HCT116 (cell line): ENCODE measurements at regions not wholly inside any gene's neighbourhood (a gene's known extent, or its start where the extent isn't known, plus 50 kb on each side); places are given as distances from the start of the nearest gene placed in this dataset.
"Not testable (repeated sequence)": the region's sequence is repeated elsewhere in the genome, so short reads cannot be mapped to it uniquely, and the experiment has no call there.

ENCODE experiments used
- ATAC-seq: fragments of 200-7000 bp; cut with Tn5 transposase; 2 replicates; pipeline ENCODE4 v1.9.1; 2020; ENCODE audit warnings: mild to moderate bottlenecking, moderate library complexity
- BruUV-seq: library from RNA; stranded (reverse); fragments of 400-500 nt; replicated peaks from 2 replicates; lab custom pipeline; 2021; lab: Mats Ljungman, UMichigan
- CTCF ChIA-PET: fragments of 300-600 bp; sonication (Branson Sonifier 250); formaldehyde crosslinking; loops from one replicate; lab custom pipeline; 2021; ENCODE audit warnings: antibody characterized with exemption; lab: Charles Lee
- POLR2A ChIA-PET: fragments of 300-600, 350-600 bp; sonication (Branson Sonifier 250); formaldehyde crosslinking; loops from one replicate; lab custom pipeline; 2021; ENCODE audit warnings: antibody characterized with exemption; lab: Charles Lee
- RAD21 ChIA-PET, 2 experiments: fragments of 300-600 bp; sonication (Branson Sonifier 250); formaldehyde crosslinking; loops; one replicate each; lab custom pipeline; 2023; ENCODE audit warnings: low total read pairs in 2 of 2; ENCODE audit not compliant: uncharacterized antibody in 2 of 2, unreplicated experiment in 2 of 2, low non-redundant PET in 1 of 2; lab: Charles Lee
- DNase-seq: peaks from one replicate; pipeline ENCODE4 v3.0.0-alpha.2; 2010; ENCODE audit warnings: low read depth, low spot score
- H2AFZ ChIP-seq: fragments of 200-600 bp; shearing (Covaris generic), sonication (generic); 2 replicates; pipeline ENCODE4 v1.6.1; 2017; ENCODE audit warnings: low read depth, mixed run types, mixed read lengths, antibody characterized with exemption, low read length; ENCODE audit not compliant: poor library complexity, severe bottlenecking
- H3K27ac ChIP-seq: 2 replicates; pipeline ENCODE4 v1.5.1; 2012; ENCODE audit warnings: low read depth, low read length
- H3K27me3 ChIP-seq: fragments of 200-600 bp; sonication (generic); 2 replicates; pipeline ENCODE4 v1.6.1; 2016; ENCODE audit warnings: mixed run types, low read length, mixed read lengths; ENCODE audit not compliant: insufficient read depth
- H3K36me3 ChIP-seq, 2 experiments: fragments of 200-500 bp in 1 of 2; fragments of 200-600 bp in 1 of 2; sonication (Bioruptor generic) in 1 of 2; sonication (generic) in 1 of 2; 2 replicates each; pipeline versions ENCODE4 v1.5.1 to v1.6.1; 2014 to 2016; ENCODE audit warnings: low read length in 2 of 2, inconsistent platforms in 1 of 2, mixed read lengths in 1 of 2, mixed run types in 1 of 2; ENCODE audit not compliant: insufficient read depth in 2 of 2, control insufficient read depth in 1 of 2
- H3K4me1 ChIP-seq, 2 experiments: fragments of 200-600 bp in 1 of 2; sonication (generic) in 1 of 2; 2 replicates each; pipeline versions ENCODE4 v1.5.1 to v1.6.1; 2012 to 2017; ENCODE audit warnings: low read length in 2 of 2, inconsistent platforms in 1 of 2, mild to moderate bottlenecking in 1 of 2, mixed read lengths in 1 of 2, mixed run types in 1 of 2, moderate library complexity in 1 of 2; ENCODE audit not compliant: insufficient read depth in 2 of 2, control insufficient read depth in 1 of 2
- H3K4me2 ChIP-seq: fragments of 200-600 bp; sonication (generic); 2 replicates; pipeline ENCODE4 v1.6.1; 2017; ENCODE audit warnings: mixed run types, low read length, mixed read lengths
- H3K4me3 ChIP-seq, 2 experiments: fragments of 200-600 bp in 1 of 2; sonication (generic) in 1 of 2; replicated peaks in 1 of 2; 2 replicates each; pipeline ENCODE4 v1.5.1; 2011 to 2016; ENCODE audit warnings: low read length in 2 of 2, control low read depth in 1 of 2, low read depth in 1 of 2, mild to moderate bottlenecking in 1 of 2, mixed read lengths in 1 of 2, mixed run types in 1 of 2
- H3K79me2 ChIP-seq: fragments of 200-600 bp; sonication (generic); 2 replicates; pipeline ENCODE4 v1.6.1; 2017; ENCODE audit warnings: mild to moderate bottlenecking, mixed run types, low read length, moderate library complexity, mixed read lengths; ENCODE audit not compliant: insufficient read depth
- H3K9ac ChIP-seq: fragments of 200-600 bp; sonication (generic); 2 replicates; pipeline ENCODE4 v1.6.1; 2016; ENCODE audit warnings: low read length, mixed read lengths
- H3K9me2 ChIP-seq: fragments of 200-600 bp; sonication (generic), shearing (Covaris generic); 2 replicates; pipeline ENCODE4 v1.6.1; 2017; ENCODE audit warnings: mixed run types, mild to moderate bottlenecking, moderate library complexity; ENCODE audit not compliant: insufficient read depth
- H3K9me3 ChIP-seq, 2 experiments: fragments of 200-500 bp in 1 of 2; fragments of 200-600 bp in 1 of 2; sonication (Bioruptor generic) in 1 of 2; sonication (generic) in 1 of 2; 2 replicates each; pipeline ENCODE4 v1.6.1; 2014 to 2017; ENCODE audit warnings: low read length in 2 of 2, mixed read lengths in 2 of 2, inconsistent platforms in 1 of 2, low read depth in 1 of 2, mild to moderate bottlenecking in 1 of 2, mixed run types in 1 of 2, moderate library complexity in 1 of 2; ENCODE audit not compliant: control insufficient read depth in 1 of 2, insufficient read depth in 1 of 2
- H4K20me1 ChIP-seq: fragments of 200-600 bp; sonication (generic), shearing (Covaris generic); 2 replicates; pipeline ENCODE4 v1.6.1; 2017; ENCODE audit warnings: mixed run types, mild to moderate bottlenecking, moderate library complexity; ENCODE audit not compliant: insufficient read depth
- CBX3 ChIP-seq: IDR thresholded peaks from 2 replicates; pipeline ENCODE4 v1.6.1; 2012; ENCODE audit warnings: low read depth
- CEBPB ChIP-seq: IDR thresholded peaks from 2 replicates; pipeline ENCODE4 v1.6.1; 2012; ENCODE audit warnings: low read depth
- EGR1 ChIP-seq: IDR thresholded peaks from 2 replicates; pipeline ENCODE4 v1.6.1; 2012; ENCODE audit warnings: low read depth
- EZH2 ChIP-seq: fragments of 200-600 bp; sonication (generic); IDR thresholded peaks from 2 replicates; pipeline ENCODE4 v1.6.1; 2017; ENCODE audit warnings: antibody characterized with exemption, mixed run types
- FOSL1 ChIP-seq: IDR thresholded peaks from 2 replicates; pipeline ENCODE4 v1.6.1; 2012; ENCODE audit warnings: low read depth
- JUND ChIP-seq: IDR thresholded peaks from 2 replicates; pipeline ENCODE4 v1.6.1; 2012
- RAD21 ChIP-seq: IDR thresholded peaks from 2 replicates; pipeline ENCODE4 v1.6.1; 2012; ENCODE audit warnings: low read depth, mild to moderate bottlenecking
- SIN3A ChIP-seq: IDR thresholded peaks from 2 replicates; pipeline ENCODE4 v1.6.1; 2012; ENCODE audit warnings: low read depth
- SP1 ChIP-seq: IDR thresholded peaks from 2 replicates; pipeline ENCODE4 v1.6.1; 2012; ENCODE audit warnings: low read depth
- SRF ChIP-seq: IDR thresholded peaks from 2 replicates; pipeline ENCODE4 v1.6.1; 2012; ENCODE audit warnings: low read depth
- ZFX ChIP-seq: fragments of 450-650 bp; IDR thresholded peaks from 2 replicates; pipeline ENCODE4 v1.6.1; 2017
- intact Hi-C: fragments of 100-400 bp; cut with micrococcal nuclease; formaldehyde crosslinking; loops from 2 replicates; pipeline ENCODE4 v1.10.0; 2022
- TF ChIP-seq, protein P1 (sequence below): IDR thresholded peaks from 2 replicates; pipeline ENCODE4 v1.6.1; 2012
- TF ChIP-seq, protein P2 (sequence below): IDR thresholded peaks from 2 replicates; pipeline ENCODE4 v1.6.1; 2012; ENCODE audit warnings: low read depth

DNA sequence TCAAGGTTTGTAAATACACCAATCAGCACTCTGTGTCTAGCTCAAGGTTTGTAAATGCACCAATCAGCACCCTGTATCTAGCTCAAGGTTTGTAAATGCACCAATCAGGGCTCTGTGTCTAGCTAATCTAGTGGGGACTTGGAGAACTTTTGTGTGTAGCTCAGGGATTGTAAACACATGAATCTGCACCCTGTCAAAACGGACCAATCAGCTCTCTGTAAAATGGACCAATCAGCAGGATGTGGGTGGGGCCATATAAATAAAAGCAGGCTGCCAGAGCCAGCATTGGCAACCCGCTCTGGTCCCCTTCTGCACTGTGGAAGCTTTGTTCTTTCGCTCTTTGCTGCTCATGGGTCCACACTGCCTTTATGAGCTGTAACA is 109.3 kb upstream of the RASGEF1B start:
- RAD21 ChIA-PET, H3K4me1 ChIP-seq, POLR2A ChIA-PET, H3K9me3 ChIP-seq, H2AFZ ChIP-seq, H3K4me3 ChIP-seq, H4K20me1 ChIP-seq, CTCF ChIA-PET, H3K4me2 ChIP-seq, H3K27me3 ChIP-seq, H3K9ac ChIP-seq, ATAC-seq, H3K9me2 ChIP-seq, H3K79me2 ChIP-seq, BruUV-seq, H3K36me3 ChIP-seq, H3K27ac ChIP-seq, DNase-seq, intact Hi-C loops: not testable (repeated sequence)

DNA sequence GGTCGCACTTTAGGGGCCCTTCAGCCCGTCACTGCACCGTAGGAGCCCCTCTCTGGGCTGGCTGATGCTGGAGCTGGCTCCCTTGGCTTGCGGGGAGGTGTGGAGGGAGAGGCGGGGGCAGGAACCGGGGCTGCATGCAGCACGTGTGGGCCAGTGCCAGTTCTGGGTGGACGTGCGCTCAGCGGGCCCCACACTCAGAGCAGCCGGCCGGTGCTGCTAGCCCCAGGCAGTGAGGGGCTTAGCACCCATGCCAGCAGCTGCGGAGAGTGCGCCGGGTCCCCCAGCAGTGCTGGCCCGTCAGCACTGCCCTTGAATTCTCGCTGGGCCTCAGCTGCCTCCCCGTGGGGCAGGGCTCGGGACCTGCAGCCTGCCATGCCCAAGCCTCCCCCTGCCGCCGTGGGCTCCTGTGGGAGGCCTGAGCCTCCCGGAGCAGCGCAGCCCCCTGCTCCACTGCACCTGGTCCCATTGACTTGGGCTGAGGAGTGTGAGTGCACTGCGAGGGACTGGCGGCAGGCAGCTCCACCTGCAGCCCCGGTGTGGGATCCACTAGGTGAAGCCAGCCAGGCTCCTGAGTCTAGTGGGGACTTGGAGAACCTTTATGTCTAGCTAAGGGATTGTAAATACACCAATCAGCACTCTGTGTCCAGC is 108.8 kb upstream of the RASGEF1B start:
- Histone ChIP-seq H3K4me3 (no peak overlapping the region), H3K4me2 (no peak overlapping the region), H3K4me1 (no peaks in the 10 kb centered on the region), H3K27ac (no peak overlapping the region), H3K36me3 (no peaks in the 10 kb centered on the region), H2AFZ (no peak overlapping the region), H3K27me3 (no peaks in the 10 kb centered on the region; the same call in 1 of the 2 replicates), H3K9me2 (no peaks in the 10 kb centered on the region), H3K9me3 (no peaks in the 10 kb centered on the region), H3K9ac (no peak overlapping the region), H3K79me2 (no peaks in the 10 kb centered on the region), H4K20me1 (no peaks in the 10 kb centered on the region; the same call in 1 of the 2 replicates)
- ChIA-PET POLR2A (no interaction called here), RAD21 (no interaction called here), CTCF (no interaction called here)
- TF ChIP-seq FOSL1 (no peak), SRF (no peak), RAD21 (no peak), ZFX (no peak), EZH2 (no peak), CBX3 (no peak), CEBPB (no peak), EGR1 (no peak), SP1 (no peak), JUND (no peak), SIN3A (no peak)
- TF ChIP-seq, protein P1, sequence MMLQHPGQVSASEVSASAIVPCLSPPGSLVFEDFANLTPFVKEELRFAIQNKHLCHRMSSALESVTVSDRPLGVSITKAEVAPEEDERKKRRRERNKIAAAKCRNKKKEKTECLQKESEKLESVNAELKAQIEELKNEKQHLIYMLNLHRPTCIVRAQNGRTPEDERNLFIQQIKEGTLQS = no peak
- TF ChIP-seq, protein P2, sequence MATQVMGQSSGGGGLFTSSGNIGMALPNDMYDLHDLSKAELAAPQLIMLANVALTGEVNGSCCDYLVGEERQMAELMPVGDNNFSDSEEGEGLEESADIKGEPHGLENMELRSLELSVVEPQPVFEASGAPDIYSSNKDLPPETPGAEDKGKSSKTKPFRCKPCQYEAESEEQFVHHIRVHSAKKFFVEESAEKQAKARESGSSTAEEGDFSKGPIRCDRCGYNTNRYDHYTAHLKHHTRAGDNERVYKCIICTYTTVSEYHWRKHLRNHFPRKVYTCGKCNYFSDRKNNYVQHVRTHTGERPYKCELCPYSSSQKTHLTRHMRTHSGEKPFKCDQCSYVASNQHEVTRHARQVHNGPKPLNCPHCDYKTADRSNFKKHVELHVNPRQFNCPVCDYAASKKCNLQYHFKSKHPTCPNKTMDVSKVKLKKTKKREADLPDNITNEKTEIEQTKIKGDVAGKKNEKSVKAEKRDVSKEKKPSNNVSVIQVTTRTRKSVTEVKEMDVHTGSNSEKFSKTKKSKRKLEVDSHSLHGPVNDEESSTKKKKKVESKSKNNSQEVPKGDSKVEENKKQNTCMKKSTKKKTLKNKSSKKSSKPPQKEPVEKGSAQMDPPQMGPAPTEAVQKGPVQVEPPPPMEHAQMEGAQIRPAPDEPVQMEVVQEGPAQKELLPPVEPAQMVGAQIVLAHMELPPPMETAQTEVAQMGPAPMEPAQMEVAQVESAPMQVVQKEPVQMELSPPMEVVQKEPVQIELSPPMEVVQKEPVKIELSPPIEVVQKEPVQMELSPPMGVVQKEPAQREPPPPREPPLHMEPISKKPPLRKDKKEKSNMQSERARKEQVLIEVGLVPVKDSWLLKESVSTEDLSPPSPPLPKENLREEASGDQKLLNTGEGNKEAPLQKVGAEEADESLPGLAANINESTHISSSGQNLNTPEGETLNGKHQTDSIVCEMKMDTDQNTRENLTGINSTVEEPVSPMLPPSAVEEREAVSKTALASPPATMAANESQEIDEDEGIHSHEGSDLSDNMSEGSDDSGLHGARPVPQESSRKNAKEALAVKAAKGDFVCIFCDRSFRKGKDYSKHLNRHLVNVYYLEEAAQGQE = no peak
- BruUV-seq = no TSS peak
- DNase-seq (no peak), ATAC-seq (no peak)
- intact Hi-C loops = no loop called here
